Activated naive CD4-positive, alpha-beta T cell treated with anti-CD3 and anti-CD28 coated beads, Interleukin-2, amount 50 U/mL, for 24 hours (primary cell): ENCODE measurements at regions not wholly inside any gene's neighbourhood (a gene's known extent, or its start where the extent isn't known, plus 50 kb on each side); places are given as distances from the start of the nearest gene placed in this dataset.

Experiments used
- H3K27ac Mint-ChIP-seq: one replicate; pipeline ENCODE4 v1.8.0; 2021; ENCODE audit warnings: mild to moderate bottlenecking, mixed read lengths
- H3K27me3 Mint-ChIP-seq: one replicate; pipeline ENCODE4 v1.8.0; 2021; ENCODE audit warnings: mixed read lengths
- H3K36me3 Mint-ChIP-seq: one replicate; pipeline ENCODE4 v1.8.0; 2021; ENCODE audit warnings: mixed read lengths
- H3K4me1 Mint-ChIP-seq: one replicate; pipeline ENCODE4 v1.8.0; 2021; ENCODE audit warnings: mixed read lengths
- H3K4me3 Mint-ChIP-seq: one replicate; pipeline ENCODE4 v1.8.0; 2021; ENCODE audit warnings: mild to moderate bottlenecking, mixed read lengths
- H3K9me3 Mint-ChIP-seq: one replicate; pipeline ENCODE4 v1.8.0; 2021; ENCODE audit warnings: mixed read lengths

DNA sequence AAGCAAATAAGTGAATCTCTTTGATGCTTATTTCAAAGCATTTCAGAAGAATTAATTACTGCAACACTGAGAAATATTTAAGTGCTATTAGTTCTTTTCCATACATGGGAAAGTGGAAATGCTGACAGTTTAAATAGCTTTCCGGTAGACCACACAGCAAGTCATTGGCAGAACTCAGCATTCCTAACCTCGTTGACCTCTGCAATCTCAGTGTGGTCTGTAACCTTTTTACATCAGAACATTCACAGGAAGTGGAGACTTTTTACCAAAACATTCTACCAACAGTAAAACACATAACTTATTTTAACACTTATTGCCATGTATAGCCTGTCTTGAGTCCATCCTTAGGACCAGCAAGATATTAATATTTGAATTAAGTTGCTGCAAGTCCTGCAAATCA lies 249.5 kb upstream of the DCN start:
- H3K27ac Mint-ChIP-seq, result no peak overlapping the region
- H3K9me3 Mint-ChIP-seq, result peaks cover 4% of the 10 kb centered on the region
- H3K4me3 Mint-ChIP-seq, result no peak overlapping the region
- no peaks in the 10 kb centered on the region for H3K36me3 Mint-ChIP-seq
- peaks cover 5% of the 10 kb centered on the region for H3K4me1 Mint-ChIP-seq
- H3K27me3 Mint-ChIP-seq, result no peaks in the 10 kb centered on the region

DNA sequence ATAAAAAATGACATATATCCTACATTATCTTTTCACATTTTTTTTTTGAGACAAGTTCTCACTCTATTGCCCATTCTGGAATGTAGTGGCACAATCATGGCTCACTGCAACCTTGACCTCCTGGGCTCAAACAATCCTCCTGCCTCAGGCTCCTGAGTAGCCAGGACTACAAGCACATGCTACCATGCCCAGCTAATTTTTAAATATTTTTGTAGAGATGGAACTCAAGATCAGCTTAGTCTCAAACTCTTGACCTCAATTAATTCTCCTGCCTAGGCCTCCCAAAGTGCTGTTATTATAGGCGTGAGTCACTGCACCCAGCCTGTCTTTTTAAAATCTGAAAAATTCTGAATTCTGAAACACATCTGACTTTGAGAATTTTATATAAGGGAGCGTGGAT lies 241.9 kb upstream of the DCN start:
- Mint-ChIP-seq H3K4me3 (no peak overlapping the region), H3K36me3 (no peaks in the 10 kb centered on the region), H3K27me3 (no peaks in the 10 kb centered on the region)

DNA sequence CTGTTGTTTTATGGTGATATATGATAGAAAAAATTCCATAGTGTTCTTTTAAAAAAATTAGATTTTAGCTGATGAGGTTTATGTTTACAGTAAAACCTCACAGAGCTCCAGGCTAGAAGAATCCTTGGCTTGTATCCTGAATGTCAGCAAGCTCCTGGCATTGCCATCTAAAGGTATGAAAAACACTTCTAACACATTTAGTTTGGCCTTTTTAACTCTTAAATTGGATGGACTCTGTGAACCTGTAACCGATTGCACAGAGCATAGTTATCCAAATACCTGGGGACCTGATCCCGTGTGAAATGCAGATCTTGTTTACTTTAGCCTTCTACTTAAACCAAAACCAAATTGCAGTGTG lies 241.1 kb upstream of the DCN start:
- Mint-ChIP-seq H3K27ac (no peak overlapping the region), H3K27me3 (no peaks in the 10 kb centered on the region), H3K4me3 (no peak overlapping the region), H3K9me3 (no peaks in the 10 kb centered on the region), H3K4me1 (no peaks in the 10 kb centered on the region), H3K36me3 (no peaks in the 10 kb centered on the region)

More for the DNA sequence above, 241.9 kb upstream of the DCN start:
- Mint-ChIP-seq H3K4me1 (no peaks in the 10 kb centered on the region), H3K9me3 (no peaks in the 10 kb centered on the region), H3K27ac (no peak overlapping the region)

DNA sequence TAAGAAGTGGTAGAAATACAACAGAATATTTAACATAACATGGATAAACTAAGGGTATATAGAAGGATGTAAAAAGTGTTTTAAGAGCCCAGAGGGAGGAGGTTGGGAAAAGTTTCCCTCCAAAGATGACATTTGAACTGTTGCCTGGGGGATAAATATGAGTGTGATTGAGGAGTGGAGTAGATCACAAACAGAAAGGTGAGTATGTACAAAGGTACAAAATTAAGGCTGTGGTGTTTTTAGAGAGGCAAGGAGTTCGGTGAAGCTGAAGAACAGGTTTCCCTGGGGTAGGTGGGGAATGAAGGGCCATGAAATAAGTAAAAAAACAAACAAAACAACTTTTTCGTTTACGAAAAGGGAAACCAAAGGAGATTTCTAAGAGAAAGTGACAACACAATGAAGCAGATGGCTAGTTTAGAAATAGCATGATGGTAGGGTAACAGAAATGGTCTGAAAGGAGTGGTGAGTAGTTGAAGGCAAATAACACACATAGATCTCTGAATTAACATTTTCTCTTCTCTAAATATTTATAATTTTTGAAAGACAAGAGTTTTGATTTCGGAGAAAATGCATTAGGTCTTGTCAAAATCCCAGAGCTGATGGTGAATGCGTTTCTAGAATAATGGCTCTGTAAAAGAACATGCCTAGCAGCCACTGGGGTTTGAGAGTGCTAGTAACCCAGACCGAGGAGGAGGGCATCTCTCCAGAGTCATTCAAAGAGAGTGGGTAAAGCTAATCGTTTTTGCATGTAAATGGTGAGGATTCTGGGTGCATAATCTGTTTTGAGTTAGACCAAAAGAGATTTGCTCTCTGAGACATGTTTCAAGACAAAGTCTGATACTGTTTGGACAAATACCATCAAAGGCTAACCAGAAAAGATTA lies 240.4 kb upstream of the DCN start:
- Mint-ChIP-seq H3K4me3 (no peak overlapping the region), H3K9me3 (no peaks in the 10 kb centered on the region), H3K27ac (no peak overlapping the region), H3K36me3 (no peaks in the 10 kb centered on the region), H3K4me1 (no peaks in the 10 kb centered on the region), H3K27me3 (no peaks in the 10 kb centered on the region)

DNA sequence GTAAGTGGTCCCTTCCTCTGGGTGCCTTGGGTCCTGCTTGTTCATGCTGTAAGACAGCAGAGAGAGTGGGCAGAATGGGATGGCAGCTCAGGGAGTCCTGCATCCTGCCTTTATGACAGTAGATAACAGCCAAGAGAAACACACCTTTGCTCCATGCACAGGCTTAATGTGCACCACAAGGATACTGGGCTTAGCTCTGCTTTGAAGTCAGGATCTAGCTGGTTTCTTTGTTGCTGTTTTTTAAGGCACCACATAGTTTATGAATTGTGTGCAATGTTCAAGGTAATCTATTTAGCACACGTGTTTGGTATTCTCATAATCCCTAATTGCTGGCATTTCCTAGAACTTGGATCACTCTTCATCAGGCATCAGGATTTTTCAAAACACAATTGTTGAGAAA lies 239.5 kb upstream of the DCN start:
- Mint-ChIP-seq H3K9me3 (no peaks in the 10 kb centered on the region), H3K4me3 (no peak overlapping the region), H3K4me1 (no peaks in the 10 kb centered on the region), H3K27ac (no peak overlapping the region), H3K27me3 (no peaks in the 10 kb centered on the region), H3K36me3 (no peaks in the 10 kb centered on the region)

DNA sequence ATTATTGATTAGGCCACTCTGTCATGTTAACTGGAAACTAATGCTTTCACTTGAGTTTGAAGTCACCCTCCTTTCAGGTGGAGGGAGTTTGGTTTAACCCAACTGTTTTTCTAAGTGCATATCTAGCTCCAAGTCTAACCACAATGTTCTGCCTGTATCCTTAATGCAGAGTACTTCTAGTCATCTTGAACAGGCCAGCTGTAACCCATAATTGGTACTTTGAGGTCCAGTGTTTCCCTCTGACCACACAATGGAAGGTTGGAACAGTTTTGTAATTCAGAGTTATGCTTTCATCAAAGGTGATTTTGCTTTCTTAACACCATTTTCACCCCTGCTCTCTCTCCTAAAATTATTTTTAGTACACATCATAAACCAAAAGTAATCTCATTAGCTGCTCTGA lies 237.2 kb upstream of the DCN start:
- no peak overlapping the region for H3K4me3 Mint-ChIP-seq
- no peaks in the 10 kb centered on the region for H3K9me3 Mint-ChIP-seq
- H3K36me3 Mint-ChIP-seq, result no peaks in the 10 kb centered on the region
- no peaks in the 10 kb centered on the region for H3K4me1 Mint-ChIP-seq
- no peak overlapping the region for H3K27ac Mint-ChIP-seq
- no peaks in the 10 kb centered on the region for H3K27me3 Mint-ChIP-seq

DNA sequence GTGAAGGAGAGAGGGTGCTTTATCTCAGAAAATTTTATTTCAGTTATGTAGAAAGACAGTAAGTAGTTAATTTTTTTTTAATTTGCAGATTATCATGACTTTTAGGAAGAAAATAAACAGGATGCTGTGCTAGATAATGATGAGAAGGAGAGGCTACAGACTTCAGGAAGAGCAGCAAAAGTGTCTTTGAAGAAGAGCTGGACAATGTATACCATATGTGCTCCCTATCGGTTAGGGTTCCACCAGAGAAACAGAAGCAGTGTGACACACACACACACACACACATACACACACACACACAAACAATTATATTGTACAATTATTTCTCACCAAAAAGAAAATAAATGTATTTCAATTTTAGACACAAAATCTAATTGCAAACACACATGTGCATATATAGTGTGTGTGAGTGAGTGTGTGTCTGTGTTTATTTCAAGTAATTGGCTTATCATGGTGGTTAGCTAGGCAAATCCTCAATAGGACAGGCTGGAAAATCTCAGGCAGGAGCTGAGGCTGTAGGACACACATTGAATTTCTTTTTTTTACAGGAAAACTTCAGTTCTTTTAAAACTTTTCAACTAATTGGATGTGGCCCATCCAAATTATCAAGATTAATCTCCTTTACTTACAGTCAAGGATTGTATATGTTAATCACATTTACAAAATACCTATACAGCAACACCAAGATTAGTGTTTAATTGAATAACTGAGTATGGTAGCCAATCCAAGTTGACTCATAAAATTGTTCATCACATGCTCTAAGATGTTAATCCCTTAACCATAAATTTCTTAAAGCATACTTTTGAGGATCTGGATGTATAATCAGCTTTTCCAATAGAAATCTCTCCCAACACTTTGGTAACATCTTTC lies 235.8 kb upstream of the DCN start:
- H3K27me3 Mint-ChIP-seq, result no peaks in the 10 kb centered on the region
- H3K4me3 Mint-ChIP-seq, result no peak overlapping the region
- no peaks in the 10 kb centered on the region for H3K36me3 Mint-ChIP-seq
- H3K27ac Mint-ChIP-seq, result no peak overlapping the region
- H3K4me1 Mint-ChIP-seq, result no peaks in the 10 kb centered on the region
- H3K9me3 Mint-ChIP-seq, result no peaks in the 10 kb centered on the region

DNA sequence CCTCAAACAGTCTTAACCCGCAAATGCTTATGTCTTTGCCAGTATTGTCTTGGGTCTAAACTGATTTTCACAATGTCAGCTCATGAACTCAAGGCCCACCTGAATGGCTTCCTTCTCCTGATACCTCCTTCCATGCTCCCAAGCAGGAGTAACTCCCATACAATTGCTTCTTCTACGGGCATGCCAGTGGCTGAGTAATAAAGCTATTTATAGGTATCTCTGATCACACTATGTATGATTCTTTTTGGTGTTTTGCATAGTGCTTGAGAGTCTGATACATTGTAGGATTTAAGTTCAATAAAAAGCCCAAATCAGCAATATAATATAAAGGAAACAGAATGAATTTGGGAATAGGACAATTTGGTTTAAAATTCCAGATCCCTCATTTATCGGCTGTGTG lies 235.0 kb upstream of the DCN start:
- H3K4me3 Mint-ChIP-seq, result no peak overlapping the region

DNA sequence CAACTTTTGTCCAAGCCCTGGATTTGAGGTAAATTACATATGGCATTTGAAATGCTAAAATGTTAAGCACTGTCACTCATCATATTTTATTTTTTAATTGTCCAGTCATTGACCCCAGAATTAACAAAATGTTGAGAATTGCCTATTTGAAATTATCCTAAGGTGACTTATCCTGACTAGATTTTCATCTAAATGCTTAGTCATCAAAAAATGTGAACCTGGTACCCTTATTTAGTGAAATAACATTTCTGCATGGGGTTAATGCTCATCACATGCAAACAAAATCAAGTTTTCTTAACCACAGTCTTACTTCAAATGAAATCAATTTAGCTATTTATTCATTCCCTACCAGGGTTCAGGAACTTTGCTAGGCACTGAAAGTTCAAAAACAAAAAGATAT lies 232.0 kb upstream of the DCN start:
- Mint-ChIP-seq H3K27me3 (no peaks in the 10 kb centered on the region), H3K4me1 (no peaks in the 10 kb centered on the region), H3K9me3 (no peaks in the 10 kb centered on the region), H3K36me3 (no peaks in the 10 kb centered on the region), H3K4me3 (no peak overlapping the region), H3K27ac (no peak overlapping the region)

More for the DNA sequence above, 235.0 kb upstream of the DCN start:
- Mint-ChIP-seq H3K27ac (no peak overlapping the region), H3K27me3 (no peaks in the 10 kb centered on the region), H3K36me3 (no peaks in the 10 kb centered on the region), H3K4me1 (no peaks in the 10 kb centered on the region), H3K9me3 (no peaks in the 10 kb centered on the region)

DNA sequence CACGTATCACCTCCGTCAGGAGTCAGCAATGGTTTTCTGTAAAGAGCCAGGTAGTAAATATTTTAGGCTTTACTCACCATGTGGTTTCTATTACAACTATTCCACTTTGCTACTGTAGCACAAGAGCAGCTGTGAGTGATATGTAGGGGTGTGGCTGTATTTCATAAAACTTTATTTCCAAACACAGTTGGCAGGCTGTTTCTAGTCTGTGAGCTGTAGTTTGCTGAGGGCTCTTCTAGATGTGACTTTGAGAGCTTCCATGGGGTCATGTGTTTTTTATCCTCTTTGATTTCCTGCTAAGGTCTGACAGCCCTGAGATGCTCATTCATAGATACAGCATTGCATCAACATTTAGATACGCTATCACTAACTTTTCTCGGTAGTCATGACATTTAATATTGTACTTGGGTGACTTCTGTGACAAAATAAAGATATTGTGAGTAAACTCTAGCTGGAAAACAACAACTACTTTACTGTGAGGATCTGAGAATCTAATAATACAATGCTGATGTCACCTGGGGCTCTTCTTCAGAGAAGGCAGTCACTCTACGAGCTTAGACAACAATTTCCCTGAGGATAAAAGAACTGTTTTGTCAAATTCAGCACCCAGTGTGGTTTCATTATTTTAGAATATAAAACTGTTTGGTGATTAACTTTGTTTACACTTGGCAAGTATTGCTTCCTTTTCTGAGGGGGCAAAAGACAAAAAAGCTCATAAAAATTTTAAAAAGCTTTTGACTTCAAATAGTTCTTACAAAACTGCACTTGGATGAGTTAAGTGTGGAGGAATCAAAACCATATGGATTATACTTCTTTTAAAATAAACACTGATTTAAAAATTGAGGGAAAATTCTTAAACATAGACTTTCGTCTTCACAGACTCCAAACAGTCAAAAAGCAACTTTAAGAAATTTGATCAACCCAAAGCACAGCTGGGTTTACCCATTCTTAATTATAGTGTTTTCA lies 231.2 kb upstream of the DCN start:
- no peak overlapping the region for H3K4me3 Mint-ChIP-seq
- H3K36me3 Mint-ChIP-seq, result no peaks in the 10 kb centered on the region
- no peak overlapping the region for H3K27ac Mint-ChIP-seq
- no peaks in the 10 kb centered on the region for H3K4me1 Mint-ChIP-seq
- no peaks in the 10 kb centered on the region for H3K27me3 Mint-ChIP-seq
- no peaks in the 10 kb centered on the region for H3K9me3 Mint-ChIP-seq

DNA sequence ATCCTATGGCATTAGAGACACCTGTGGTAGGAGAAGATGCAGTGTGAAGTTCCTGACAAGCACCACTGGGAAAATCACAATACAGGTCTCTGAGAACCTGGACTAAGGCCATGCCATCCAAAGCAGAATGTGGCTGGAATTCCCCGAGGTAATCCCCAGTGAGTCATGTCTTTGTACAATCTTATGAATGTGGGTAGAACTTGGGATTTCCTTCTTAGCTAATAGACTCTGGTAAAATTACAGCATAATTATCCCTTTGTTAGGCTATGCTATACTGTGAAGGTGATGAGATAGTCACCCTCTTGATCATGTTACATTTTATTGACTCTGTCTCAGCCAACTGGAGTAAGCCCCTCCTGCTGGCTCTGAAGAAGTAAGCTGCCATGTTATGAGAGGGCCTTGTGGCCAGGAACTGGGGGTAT lies 224.3 kb upstream of the DCN start:
- Mint-ChIP-seq H3K4me1 (peaks cover 15% of the 10 kb centered on the region), H3K27ac (no peak overlapping the region), H3K9me3 (peaks cover 5% of the 10 kb centered on the region), H3K27me3 (no peaks in the 10 kb centered on the region), H3K36me3 (no peaks in the 10 kb centered on the region), H3K4me3 (no peak overlapping the region)

DNA sequence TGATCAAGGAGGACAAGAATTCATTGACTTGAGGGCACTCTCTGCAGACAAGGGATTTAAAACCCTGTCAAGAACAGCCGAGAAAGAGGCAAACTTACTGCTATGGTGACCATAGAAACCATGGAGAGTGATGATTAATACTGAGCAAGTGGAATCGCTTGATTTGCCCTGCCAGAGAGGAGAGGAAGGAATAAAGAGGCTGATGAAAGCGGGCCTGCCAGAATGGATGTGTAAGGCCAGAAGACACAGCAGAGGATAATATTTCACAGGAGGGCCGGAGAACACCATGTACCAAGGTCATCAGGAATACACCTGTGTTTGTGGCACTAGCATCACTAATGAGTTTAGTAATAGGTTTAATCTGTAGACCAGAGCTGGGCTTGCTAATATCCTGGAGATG lies 221.8 kb upstream of the DCN start:
- Mint-ChIP-seq H3K4me1 (peaks cover 15% of the 10 kb centered on the region), H3K27me3 (no peaks in the 10 kb centered on the region), H3K27ac (no peak overlapping the region), H3K4me3 (no peak overlapping the region), H3K9me3 (peaks cover 5% of the 10 kb centered on the region), H3K36me3 (no peaks in the 10 kb centered on the region)

DNA sequence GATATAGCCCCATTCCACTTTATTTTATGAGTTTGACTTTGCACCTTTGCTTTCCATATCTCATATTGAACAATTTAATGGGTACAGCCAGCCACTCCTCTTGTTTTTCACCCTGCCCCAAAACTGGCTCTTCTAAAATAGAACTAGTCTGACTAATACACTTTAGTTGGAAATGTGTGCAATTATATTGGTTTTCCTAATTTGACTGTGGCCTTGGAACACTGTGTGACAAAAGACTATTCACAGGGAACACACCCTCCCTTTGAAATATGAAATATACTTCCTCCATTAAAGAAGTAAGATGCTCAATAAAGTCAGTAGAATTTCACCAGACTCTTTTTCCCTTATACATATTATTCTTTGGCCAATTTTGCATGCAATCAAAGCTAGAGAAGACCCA lies 218.6 kb upstream of the DCN start:
- Mint-ChIP-seq H3K27me3 (no peaks in the 10 kb centered on the region), H3K4me3 (no peak overlapping the region), H3K9me3 (peaks cover 6% of the 10 kb centered on the region), H3K4me1 (peaks cover 5% of the 10 kb centered on the region), H3K36me3 (no peaks in the 10 kb centered on the region), H3K27ac (no peak overlapping the region)

DNA sequence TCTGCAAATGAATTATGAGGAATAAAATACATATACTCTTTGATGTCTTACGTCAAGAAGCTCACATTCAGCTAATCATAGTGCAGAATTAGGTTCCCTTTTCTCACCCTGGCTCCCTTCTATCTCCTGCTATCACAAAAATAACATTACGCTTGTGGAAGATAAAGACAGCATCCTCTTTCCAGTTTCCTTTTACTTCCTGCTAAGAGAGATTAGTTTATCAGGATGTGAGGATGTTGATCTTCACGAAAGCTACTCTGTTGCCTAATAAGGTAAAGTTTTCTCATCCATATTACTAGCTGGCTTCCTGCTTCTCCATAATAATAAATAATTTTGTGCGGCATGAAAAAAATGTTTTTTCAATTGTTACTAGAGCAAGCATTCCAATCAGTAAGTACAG lies 217.7 kb upstream of the DCN start:
- Mint-ChIP-seq H3K27ac (no peak overlapping the region), H3K4me3 (no peak overlapping the region), H3K9me3 (peaks cover 5% of the 10 kb centered on the region), H3K27me3 (no peaks in the 10 kb centered on the region), H3K4me1 (no peaks in the 10 kb centered on the region), H3K36me3 (peaks cover 1% of the 10 kb centered on the region)

DNA sequence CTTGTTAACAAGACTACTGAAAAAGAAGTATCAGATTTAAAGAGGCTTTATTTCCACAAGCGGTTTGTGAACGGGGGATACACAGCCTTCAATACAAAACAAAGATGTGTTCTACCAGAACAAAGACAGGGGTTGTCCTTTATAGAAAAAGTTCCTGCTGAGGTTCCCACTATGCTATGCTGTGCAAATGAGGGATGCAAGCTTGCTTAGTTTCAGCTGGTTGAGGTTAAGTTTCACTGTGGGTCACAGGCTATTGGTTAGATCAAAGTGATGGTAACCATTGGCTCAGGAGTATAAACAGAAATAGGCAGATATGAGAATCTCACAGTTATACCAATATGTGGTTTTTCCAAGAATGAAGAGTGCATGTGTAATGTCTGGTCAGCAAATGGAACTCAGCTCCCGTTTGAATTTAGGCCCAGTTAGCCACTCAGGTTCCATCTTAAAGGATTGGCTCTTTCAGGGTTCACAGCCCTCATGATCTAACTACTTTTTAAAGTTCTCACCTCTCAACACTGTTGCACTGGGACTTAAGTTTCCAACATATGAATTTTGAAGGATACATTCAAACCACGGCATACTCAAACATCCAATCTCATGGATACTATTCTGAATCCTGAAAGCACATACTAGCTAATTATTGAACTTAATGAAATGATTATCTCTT lies 215.4 kb upstream of the DCN start:
- H3K4me1 Mint-ChIP-seq, result no peaks in the 10 kb centered on the region
- H3K9me3 Mint-ChIP-seq, result peaks cover 5% of the 10 kb centered on the region
- no peak overlapping the region for H3K4me3 Mint-ChIP-seq
- no peaks in the 10 kb centered on the region for H3K27me3 Mint-ChIP-seq
- no peak overlapping the region for H3K27ac Mint-ChIP-seq
- peaks cover 1% of the 10 kb centered on the region for H3K36me3 Mint-ChIP-seq
